Body of pancreas (tissue), 4 donors: ENCODE measurements at regions not wholly inside any gene's neighbourhood (a gene's known extent, or its start where the extent isn't known, plus 50 kb on each side); places are given as distances from the start of the nearest gene placed in this dataset.

Experiments
- CTCF ChIP-seq, 7 experiments: fragments of 450-650 bp in 4 of 7; fragments of 200-600 bp in 3 of 7; sonication (generic) in 3 of 7; IDR thresholded peaks; one replicate each; pipeline ENCODE4 v1.5.1; 2016 to 2019; ENCODE audit warnings: antibody characterized with exemption in 7 of 7
- POLR2A ChIP-seq, 3 donors: fragments of 450-650 bp; IDR thresholded peaks; one replicate each; pipeline ENCODE4 v1.6.1; 2016; ENCODE audit warnings: antibody characterized with exemption in 3 of 3, mild to moderate bottlenecking in 2 of 3

GRCh38 chrX:10085223-10085622 lies 71.6 kb upstream of the CLCN4 start:
- TF ChIP-seq CTCF (IDR thresholded peaks at IDR 0.05) (no peak), POLR2A (IDR thresholded peaks at IDR 0.05) (no peak)
